ENCODE measurements at regions not wholly inside any gene's neighbourhood (a gene's known extent, or its start where the extent isn't known, plus 50 kb on each side); places are given as distances from the start of the nearest gene placed in this dataset.

DNA sequence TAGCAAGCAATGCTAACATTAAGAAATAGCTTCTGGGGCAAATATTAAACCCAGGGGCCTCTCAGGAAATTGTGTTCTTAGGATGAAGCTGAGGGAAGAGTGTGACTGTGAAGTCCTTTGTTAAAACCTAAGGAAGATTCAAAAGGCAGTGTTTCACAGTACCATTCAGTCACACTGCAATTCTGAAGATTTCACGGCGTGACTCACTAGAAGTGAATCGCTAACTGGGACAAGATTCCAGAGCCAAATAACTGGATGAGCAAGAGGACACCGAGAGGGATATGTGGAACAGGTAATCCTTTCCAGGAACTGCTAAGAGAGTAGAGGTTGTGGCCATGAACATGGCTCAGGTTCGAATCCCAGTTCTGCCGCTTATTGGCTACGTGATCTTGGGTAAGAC, 61.8 kb upstream of the SMAD3 start:
- no peak for DNase-seq
- Histone ChIP-seq H3K27me3 (no peaks in the 10 kb centered on the region), H3K4me3 (ENCODE audit: low read depth, low read length) (no peak overlapping the region), H3K36me3 (no peaks in the 10 kb centered on the region), H3K9me3 (no peaks in the 10 kb centered on the region; the same call in 1 of the 2 replicates), H3K4me1 (no peaks in the 10 kb centered on the region)
- TF ChIP-seq, protein P1, sequence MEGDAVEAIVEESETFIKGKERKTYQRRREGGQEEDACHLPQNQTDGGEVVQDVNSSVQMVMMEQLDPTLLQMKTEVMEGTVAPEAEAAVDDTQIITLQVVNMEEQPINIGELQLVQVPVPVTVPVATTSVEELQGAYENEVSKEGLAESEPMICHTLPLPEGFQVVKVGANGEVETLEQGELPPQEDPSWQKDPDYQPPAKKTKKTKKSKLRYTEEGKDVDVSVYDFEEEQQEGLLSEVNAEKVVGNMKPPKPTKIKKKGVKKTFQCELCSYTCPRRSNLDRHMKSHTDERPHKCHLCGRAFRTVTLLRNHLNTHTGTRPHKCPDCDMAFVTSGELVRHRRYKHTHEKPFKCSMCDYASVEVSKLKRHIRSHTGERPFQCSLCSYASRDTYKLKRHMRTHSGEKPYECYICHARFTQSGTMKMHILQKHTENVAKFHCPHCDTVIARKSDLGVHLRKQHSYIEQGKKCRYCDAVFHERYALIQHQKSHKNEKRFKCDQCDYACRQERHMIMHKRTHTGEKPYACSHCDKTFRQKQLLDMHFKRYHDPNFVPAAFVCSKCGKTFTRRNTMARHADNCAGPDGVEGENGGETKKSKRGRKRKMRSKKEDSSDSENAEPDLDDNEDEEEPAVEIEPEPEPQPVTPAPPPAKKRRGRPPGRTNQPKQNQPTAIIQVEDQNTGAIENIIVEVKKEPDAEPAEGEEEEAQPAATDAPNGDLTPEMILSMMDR (IDR thresholded peaks at IDR 0.05; ENCODE audit: low read depth, low read length) = no peak

DNA sequence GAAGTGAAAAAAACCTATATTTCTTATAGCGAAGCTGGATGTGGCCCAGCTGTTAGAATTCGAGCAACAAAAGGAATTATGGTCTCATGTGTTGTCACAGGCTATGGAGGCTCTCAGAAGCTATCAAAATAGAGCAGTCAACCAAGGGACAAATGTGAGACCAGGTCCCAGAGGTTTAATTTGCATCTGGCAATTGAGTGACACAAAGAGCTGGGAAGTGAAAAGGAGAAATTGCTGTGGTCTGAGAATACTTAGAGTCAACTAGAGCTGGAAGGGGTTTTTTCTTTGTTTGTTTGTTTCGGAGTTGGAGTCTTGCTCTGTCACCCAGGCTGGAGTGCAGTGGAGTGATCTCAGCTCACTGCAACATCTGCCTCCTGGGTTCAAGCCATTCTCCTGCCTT, 61.3 kb upstream of the SMAD3 start:
- Histone ChIP-seq H3K4me3 (ENCODE audit: low read depth, low read length) (no peak overlapping the region), H3K27me3 (no peaks in the 10 kb centered on the region), H3K36me3 (no peaks in the 10 kb centered on the region), H3K9me3 (no peaks in the 10 kb centered on the region; the same call in 1 of the 2 replicates), H3K4me1 (no peaks in the 10 kb centered on the region)
- TF ChIP-seq, protein P1 (IDR thresholded peaks at IDR 0.05; ENCODE audit: low read depth, low read length) = no peak
- no peak for DNase-seq

DNA sequence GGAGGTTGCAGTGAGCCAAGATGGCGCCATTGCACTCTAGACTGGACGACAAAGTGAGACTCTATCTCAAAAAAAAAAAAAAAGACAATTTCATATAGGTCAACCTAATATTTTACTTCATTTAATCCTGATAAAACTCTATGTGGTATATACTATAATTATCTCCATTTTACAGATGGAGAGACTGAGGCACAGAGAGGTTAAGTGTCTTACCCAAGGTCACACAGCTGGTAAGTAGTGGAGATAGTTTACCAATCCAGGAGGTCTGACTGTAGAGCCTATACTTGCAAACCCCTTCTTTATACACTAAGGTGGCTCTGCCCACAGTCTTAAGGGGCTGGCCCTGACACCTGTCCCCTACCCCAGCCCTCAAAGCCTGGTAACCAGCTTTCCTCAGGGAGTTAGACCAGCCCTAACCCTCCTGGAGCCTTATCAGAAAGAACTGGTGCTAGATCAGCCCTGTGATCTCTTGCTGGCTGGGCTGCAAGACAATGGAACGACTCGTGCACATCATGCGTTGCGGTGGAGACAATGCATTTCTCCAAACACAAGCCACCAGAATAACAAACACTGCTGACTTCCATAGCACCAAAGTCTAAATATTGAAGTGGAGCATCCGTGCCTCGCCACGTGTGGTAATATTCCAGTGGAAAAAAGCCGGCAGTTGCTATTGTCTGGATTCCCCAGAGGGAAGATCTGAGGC, 60.0 kb upstream of the SMAD3 start:
- Histone ChIP-seq H3K9me3 (no peaks in the 10 kb centered on the region; the same call in 1 of the 2 replicates), H3K4me1 (no peaks in the 10 kb centered on the region), H3K4me3 (ENCODE audit: low read depth, low read length) (no peak overlapping the region), H3K27me3 (no peaks in the 10 kb centered on the region), H3K36me3 (no peaks in the 10 kb centered on the region)
- TF ChIP-seq, protein P1 (IDR thresholded peaks at IDR 0.05; ENCODE audit: low read depth, low read length) = no peak
- DNase-seq = no peak

DNA sequence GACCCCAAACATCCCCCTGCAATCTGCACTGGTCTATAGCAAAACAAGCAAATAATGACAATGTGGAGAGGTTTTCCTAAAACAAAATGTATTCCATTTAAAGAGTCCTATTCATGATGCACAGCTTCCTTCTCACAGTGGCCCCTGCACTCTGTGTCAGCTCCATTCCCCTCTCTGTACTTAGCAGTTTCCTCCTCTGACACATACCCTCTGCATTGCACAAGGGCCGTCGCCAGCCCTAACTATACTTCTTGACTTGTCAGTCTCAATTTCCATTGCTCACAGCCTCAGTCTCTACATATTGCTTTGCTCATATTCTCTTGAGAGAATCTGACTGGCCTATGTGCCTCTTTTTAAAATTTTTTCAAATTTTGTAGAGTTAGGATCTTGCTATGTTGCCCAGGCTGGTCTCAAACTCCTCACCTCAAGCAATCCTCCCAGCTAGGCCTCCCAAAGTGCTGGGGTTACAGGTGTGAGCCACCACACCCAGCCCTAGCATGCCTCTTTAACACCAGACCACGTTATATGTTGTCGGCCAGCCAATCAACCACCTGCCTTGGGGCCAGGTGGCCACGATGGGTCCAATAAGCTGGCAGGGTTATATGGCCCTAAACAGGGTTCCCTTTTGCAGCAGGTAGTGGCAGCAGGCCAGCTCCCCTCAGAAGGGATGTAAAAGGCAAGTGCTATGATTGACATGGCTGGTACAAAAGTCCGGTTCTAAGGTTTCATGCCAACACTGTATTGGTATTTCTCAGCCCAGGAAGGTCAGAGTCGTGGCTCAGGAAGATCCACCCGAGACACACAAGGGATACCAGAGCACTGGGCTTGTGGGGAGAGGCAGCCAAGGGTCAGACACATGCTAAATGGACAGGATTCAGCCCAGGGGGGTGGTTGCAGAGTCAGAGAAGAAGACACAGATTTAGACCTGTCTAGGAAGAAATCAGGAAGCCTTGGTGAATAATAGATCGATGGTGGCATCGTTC, 59.0 kb upstream of the SMAD3 start:
- Histone ChIP-seq H3K27me3 (no peaks in the 10 kb centered on the region), H3K4me3 (ENCODE audit: low read depth, low read length) (no peak overlapping the region), H3K4me1 (no peaks in the 10 kb centered on the region), H3K9me3 (no peaks in the 10 kb centered on the region; the same call in 1 of the 2 replicates), H3K36me3 (no peaks in the 10 kb centered on the region)
- TF ChIP-seq, protein P1 (IDR thresholded peaks at IDR 0.05; ENCODE audit: low read depth, low read length) = no peak
- DNase-seq = no peak

DNA sequence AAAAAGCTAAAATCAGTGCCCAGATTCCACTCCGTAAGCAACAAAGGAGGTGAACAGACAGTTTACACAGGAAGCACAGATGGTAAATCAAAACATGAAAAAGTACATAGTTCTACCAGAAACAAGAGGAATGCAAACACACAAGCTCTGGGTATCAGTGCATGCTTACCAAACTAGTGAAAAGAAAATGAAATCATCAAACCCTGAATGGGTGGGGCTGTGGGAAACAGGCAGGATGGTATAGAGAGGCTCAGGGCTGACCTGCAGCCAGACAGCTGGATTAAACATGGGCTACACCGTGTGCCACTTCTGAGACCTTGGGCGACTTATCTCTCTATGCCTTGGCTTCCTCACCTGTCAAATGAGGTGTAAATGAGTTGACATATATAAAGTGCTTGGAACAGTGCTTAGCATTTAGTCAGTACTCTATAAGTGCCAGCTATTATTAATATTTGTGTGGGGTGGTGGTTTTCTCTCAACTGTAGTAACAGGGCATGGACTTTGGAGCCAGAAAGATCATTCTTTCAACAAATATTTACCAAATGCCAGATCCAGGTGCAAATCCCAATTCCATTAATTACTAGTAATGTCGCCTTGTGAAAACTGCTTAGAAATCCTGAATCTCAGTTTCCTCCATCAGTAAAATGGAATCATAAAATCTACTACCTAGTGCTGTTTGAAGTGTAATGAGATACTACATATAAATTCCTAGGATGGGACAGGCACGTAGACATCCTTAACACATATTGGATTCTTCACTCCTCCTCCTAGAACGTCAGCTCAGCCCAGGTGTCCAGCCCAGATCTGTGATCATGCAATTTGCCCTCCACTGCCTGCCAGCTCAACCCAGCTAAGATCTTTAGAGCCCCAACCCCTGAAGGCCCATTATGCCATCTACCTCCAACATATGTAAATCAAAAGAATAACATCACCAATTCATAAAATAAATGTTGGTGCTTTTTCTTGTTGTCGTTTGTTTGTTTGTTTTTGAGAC, 55.5 kb upstream of the SMAD3 start:
- Histone ChIP-seq H3K4me1 (no peaks in the 10 kb centered on the region), H3K27me3 (no peaks in the 10 kb centered on the region), H3K9me3 (no peaks in the 10 kb centered on the region), H3K36me3 (no peaks in the 10 kb centered on the region), H3K4me3 (ENCODE audit: low read depth, low read length) (no peak overlapping the region)
- TF ChIP-seq, protein P1 (IDR thresholded peaks at IDR 0.05; ENCODE audit: low read depth, low read length) = no peak
- no peak for DNase-seq

Measured in BE2C (cell line).